Pulmonary artery endothelial cell (primary cell): ENCODE measurements at regions not wholly inside any gene's neighbourhood (a gene's known extent, or its start where the extent isn't known, plus 50 kb on each side); places are given as distances from the start of the nearest gene placed in this dataset.

ENCODE experiments used
- DNase-seq: peaks from one replicate; pipeline ENCODE4 v3.0.0-alpha.2; 2011; ENCODE audit warnings: low read depth, low spot score

GRCh38 chr3:81279481-81280379, 481.7 kb downstream of the GBE1 start:
- peak; percentile 13 for DNase-seq

GRCh38 chr3:81277853-81278252, 483.6 kb downstream of the GBE1 start:
- peak; percentile 36 for DNase-seq

GRCh38 chr3:81274671-81275070, 486.8 kb downstream of the GBE1 start:
- no peak for DNase-seq

GRCh38 chr3:81270603-81271379, 490.7 kb downstream of the GBE1 start:
- DNase-seq, result no peak

GRCh38 chr3:81268526-81268925, 492.9 kb downstream of the GBE1 start:
- DNase-seq, result no peak

GRCh38 chr3:81261996-81262395, 499.4 kb downstream of the GBE1 start:
- no peak for DNase-seq

GRCh38 chr3:81255463-81255862, 506.0 kb downstream of the GBE1 start:
- no peak for DNase-seq

GRCh38 chr3:81251096-81251495, 510.3 kb downstream of the GBE1 start:
- no peak for DNase-seq

- DNase-seq, result no peak
These were observed 511.9 kb downstream of the GBE1 start for GRCh38 chr3:81249540-81250029.

GRCh38 chr3:81245501-81245900, 515.9 kb downstream of the GBE1 start:
- no peak for DNase-seq

- no peak for DNase-seq
These were observed 516.4 kb downstream of the GBE1 start for GRCh38 chr3:81245043-81245442.

- DNase-seq, result no peak
These were observed 517.2 kb downstream of the GBE1 start for GRCh38 chr3:81244231-81244630.

- DNase-seq, result no peak
These were observed 518.6 kb downstream of the GBE1 start for GRCh38 chr3:81242871-81243270.

GRCh38 chr3:81237181-81237580, 524.3 kb downstream of the GBE1 start:
- no peak for DNase-seq

- DNase-seq, result no peak
These were observed 543.4 kb downstream of the GBE1 start for GRCh38 chr3:81218023-81218422.

- no peak for DNase-seq
These were observed 544.3 kb downstream of the GBE1 start for GRCh38 chr3:81217101-81217500.

GRCh38 chr3:81216192-81216591, 545.3 kb downstream of the GBE1 start:
- no peak for DNase-seq

- no peak for DNase-seq
These were observed 546.8 kb downstream of the GBE1 start for GRCh38 chr3:81214631-81215030.

- DNase-seq, result no peak
These were observed 561.9 kb downstream of the GBE1 start for GRCh38 chr3:81199587-81199986.

- DNase-seq, result no peak
These were observed 562.7 kb downstream of the GBE1 start for GRCh38 chr3:81198756-81199155.

- no peak for DNase-seq
These were observed 563.2 kb downstream of the GBE1 start for GRCh38 chr3:81198216-81198615.

- DNase-seq, result no peak
These were observed 564.1 kb downstream of the GBE1 start for GRCh38 chr3:81197386-81197785.
